Activated CD4-positive, alpha-beta T cell treated with anti-CD3 and anti-CD28 coated beads, Interleukin-2, amount 10 ng/mL, durations not matched to agents 7 days and 5 days (primary cell): ENCODE measurements at regions not wholly inside any gene's neighbourhood (a gene's known extent, or its start where the extent isn't known, plus 50 kb on each side); places are given as distances from the start of the nearest gene placed in this dataset.

ENCODE experiments used
- CTCF ChIA-PET: fragments of 350-600 bp; sonication (Branson Sonifier 250); formaldehyde crosslinking; loops from one replicate; lab custom pipeline; 2021; ENCODE audit warnings: antibody characterized with exemption; lab: Charles Lee
- POLR2A ChIA-PET: fragments of 350-600 bp; sonication (Branson Sonifier 250); formaldehyde crosslinking; loops from one replicate; lab custom pipeline; 2021; ENCODE audit warnings: antibody characterized with exemption; lab: Charles Lee
- DNase-seq: peaks from one replicate; pipeline ENCODE4 v3.0.0-alpha.2; 2020
- H3K27ac Mint-ChIP-seq: one replicate; pipeline ENCODE4 v1.8.0; 2021; ENCODE audit warnings: mild to moderate bottlenecking, moderate library complexity, mixed read lengths
- H3K27me3 Mint-ChIP-seq: one replicate; pipeline ENCODE4 v1.8.0; 2021; ENCODE audit warnings: mixed read lengths
- H3K36me3 Mint-ChIP-seq: one replicate; pipeline ENCODE4 v1.8.0; 2021; ENCODE audit warnings: low read depth, mixed read lengths
- H3K4me1 Mint-ChIP-seq: one replicate; pipeline ENCODE4 v1.8.0; 2021; ENCODE audit warnings: mixed read lengths
- H3K4me3 Mint-ChIP-seq: one replicate; pipeline ENCODE4 v1.8.0; 2021; ENCODE audit warnings: mild to moderate bottlenecking, moderate library complexity, mixed read lengths
- H3K9me3 Mint-ChIP-seq: one replicate; pipeline ENCODE4 v1.8.0; 2021; ENCODE audit warnings: mixed read lengths

DNA sequence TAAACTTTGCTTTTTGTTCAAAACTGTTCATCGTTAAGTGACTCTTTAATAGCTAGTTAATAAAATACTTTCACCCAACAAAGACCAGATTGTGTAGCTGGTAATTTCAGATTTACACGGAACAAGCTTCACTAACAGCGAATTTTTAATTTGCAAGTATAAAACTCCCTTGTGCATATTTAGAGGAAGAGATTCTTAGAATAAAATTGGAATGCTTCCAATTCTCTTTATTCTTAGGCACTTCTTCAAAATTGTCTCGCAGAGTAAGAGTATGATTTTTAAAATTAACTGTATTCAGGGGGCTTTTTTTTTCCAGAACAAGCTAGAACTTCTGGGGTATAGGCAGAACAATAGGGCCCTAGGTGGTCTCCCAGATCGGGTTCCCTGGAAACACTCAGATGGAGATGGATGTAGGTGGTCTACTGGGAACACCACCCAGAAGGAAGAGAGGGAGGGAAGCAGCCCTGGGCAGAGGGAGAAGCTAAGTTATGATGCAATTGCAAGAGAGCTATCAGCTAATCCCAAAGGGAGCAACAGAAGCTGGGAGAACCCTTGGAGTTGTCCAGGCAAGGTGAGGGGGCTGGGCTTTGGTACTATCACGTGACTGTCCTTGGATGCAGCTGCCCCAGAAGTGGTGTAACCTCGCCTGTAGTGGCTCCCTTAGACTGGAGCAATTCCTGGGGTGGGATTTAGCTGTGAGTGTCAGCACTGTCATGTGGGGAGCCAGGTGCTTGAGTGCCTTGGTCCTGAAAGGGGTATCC is 151.7 kb upstream of the ASB18 start:
- POLR2A ChIA-PET, result no interaction called here

DNA sequence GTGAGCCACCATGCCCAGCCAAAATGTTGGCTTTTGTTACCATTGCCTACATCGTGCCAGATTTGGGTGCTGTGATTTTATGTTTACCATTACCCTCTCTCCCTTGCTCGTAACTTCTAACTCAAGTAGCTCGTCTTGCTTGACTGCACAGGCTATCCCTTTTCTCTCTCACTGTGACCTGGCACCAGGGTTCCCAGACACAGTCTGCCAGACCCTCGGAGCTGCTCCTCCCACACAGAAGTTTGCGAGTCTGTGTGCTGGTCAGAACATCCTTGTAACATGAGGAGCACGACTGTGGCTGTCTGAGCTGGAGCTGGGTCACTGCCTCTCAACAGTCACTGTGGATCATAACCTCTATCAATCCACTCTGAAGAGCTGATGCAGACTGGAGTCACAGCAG is 152.5 kb upstream of the ACKR3 start:
- H3K27ac Mint-ChIP-seq, result no peak overlapping the region
- no peaks in the 10 kb centered on the region for H3K36me3 Mint-ChIP-seq
- H3K9me3 Mint-ChIP-seq, result no peaks in the 10 kb centered on the region
- POLR2A ChIA-PET, result interaction anchor here (0.6 kb wide), 1 partner anchor 12 kb away, joined by 8 read pairs; no protein-coding TSS in a partner anchor
- H3K4me1 Mint-ChIP-seq, result no peaks in the 10 kb centered on the region
- no peak overlapping the region for H3K4me3 Mint-ChIP-seq
- peaks cover 18% of the 10 kb centered on the region for H3K27me3 Mint-ChIP-seq
- no peak for DNase-seq
- CTCF ChIA-PET, result interaction anchor here (0.6 kb wide), 1 partner anchor 196 kb away, joined by 4 read pairs; no protein-coding TSS in a partner anchor

More for the DNA sequence above, 151.7 kb upstream of the ASB18 start:
- DNase-seq, result no peak
- H3K27ac Mint-ChIP-seq, result no peak overlapping the region
- H3K4me3 Mint-ChIP-seq, result no peak overlapping the region
- peaks cover 14% of the 10 kb centered on the region for H3K27me3 Mint-ChIP-seq
- H3K9me3 Mint-ChIP-seq, result no peaks in the 10 kb centered on the region
- no peaks in the 10 kb centered on the region for H3K36me3 Mint-ChIP-seq
- no peaks in the 10 kb centered on the region for H3K4me1 Mint-ChIP-seq
- CTCF ChIA-PET, result no interaction called here

DNA sequence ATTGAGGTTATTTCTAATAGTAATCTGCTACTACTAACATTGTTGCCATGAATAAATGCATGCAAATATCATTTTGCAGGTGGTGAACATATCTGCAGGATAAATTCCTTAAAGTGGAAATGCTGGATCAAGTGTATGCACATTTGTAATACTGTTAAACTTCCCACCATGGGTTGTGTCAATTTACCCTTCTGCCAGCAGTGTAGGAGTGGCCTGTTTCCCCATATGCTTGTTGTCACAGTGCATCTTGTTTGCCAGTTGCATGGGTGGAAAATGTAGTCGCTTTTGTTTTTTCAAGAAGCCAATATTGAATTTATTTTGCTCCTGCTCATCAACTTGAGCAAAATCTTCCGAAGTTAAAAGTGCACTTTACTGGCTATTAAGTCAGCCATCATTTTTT is 139.0 kb upstream of the ACKR3 start:
- no peak for DNase-seq
- Mint-ChIP-seq H3K4me3 (no peak overlapping the region), H3K27ac (no peak overlapping the region), H3K27me3 (peaks cover 53% of the 10 kb centered on the region), H3K4me1 (no peaks in the 10 kb centered on the region), H3K9me3 (no peaks in the 10 kb centered on the region), H3K36me3 (no peaks in the 10 kb centered on the region)
- ChIA-PET POLR2A (no interaction called here), CTCF (no interaction called here)

DNA sequence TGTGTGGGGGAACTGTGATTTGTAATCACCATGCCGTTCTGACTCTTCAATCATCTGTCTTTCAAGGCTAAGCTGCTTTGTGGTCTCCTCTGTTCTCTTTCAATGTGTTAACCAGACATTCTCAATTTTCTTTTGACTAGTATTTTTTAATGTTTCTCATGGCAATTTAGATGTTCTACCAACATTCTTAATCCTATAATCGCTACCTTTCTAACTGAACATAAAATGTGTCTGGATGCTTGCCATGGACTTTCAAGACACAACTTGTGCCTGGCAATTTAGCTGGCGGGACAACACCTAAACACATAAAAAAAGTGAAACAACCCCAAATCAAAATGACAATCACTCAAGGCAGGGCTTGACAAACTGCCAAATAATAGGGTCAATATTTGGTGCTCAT is 135.0 kb upstream of the ACKR3 start:
- H3K4me3 Mint-ChIP-seq, result no peak overlapping the region
- no peaks in the 10 kb centered on the region for H3K36me3 Mint-ChIP-seq
- CTCF ChIA-PET, result interaction anchor here (0.6 kb wide), 1 partner anchor 252 kb away, joined by 3 read pairs; no protein-coding TSS in a partner anchor
- no peaks in the 10 kb centered on the region for H3K9me3 Mint-ChIP-seq
- no peak for DNase-seq
- peaks cover 29% of the 10 kb centered on the region for H3K27me3 Mint-ChIP-seq
- no peak overlapping the region for H3K27ac Mint-ChIP-seq
- no peaks in the 10 kb centered on the region for H3K4me1 Mint-ChIP-seq
- POLR2A ChIA-PET, result no interaction called here

DNA sequence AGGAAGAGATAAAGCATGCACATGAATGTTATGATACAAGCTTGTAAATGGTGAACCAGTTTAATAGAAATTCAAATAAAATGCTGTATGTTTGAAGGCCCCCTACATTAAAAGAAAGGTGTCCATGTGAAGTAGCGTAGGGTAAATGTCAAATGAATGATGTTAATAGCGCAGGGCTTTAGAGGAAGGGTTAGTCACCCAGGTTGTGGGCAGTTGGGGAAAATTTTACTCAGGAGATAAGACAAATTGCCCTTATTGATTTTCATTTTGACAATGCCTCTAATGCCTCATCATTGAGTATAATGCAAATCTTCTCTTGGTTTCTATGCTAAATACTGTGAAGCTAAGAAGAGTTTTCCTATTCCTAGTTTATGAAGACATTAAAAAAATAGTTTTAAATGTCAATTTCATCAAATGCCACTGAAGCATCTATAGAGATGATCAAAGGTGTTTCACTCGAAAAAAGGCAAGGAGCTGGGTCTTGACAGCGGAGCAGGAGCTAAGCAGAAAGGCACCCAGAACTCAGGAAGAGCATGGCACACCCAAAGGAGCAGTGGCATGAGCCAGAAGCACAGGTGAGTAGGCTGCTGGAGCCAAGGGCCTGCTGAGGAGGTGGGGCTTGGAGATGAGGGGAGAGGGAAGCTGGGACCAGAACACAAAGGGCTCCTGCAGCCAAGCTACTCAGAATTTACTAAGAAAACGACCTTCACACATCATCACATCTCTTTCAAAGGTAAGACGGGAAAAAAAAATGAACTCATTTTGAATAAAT is 129.3 kb upstream of the ACKR3 start:
- H3K4me3 Mint-ChIP-seq, result no peak overlapping the region
- H3K27me3 Mint-ChIP-seq, result peaks cover 7% of the 10 kb centered on the region
- no peak overlapping the region for H3K27ac Mint-ChIP-seq
- no peaks in the 10 kb centered on the region for H3K36me3 Mint-ChIP-seq
- POLR2A ChIA-PET, result no interaction called here
- no peaks in the 10 kb centered on the region for H3K4me1 Mint-ChIP-seq
- H3K9me3 Mint-ChIP-seq, result no peaks in the 10 kb centered on the region
- CTCF ChIA-PET, result no interaction called here
- DNase-seq, result no peak

DNA sequence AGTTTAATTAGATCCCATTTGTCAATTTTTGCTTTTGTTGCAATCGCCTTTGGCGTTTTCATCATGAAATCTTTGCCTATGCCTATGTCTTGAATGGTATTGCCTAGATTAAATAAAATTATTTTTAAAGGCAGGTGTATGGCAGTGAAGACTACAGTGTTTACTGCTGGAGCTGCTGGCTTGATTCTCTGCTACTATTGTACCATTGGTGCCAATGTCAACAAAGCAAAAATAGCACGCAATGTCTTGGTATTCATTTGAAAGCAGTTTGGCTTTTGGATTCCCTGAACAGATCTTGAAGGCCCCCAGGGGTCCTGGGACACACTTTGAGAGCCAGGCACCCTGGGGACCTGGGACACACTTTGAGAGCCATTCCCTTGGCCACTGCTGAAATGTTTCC is 125.4 kb upstream of the ACKR3 start:
- no peaks in the 10 kb centered on the region for H3K36me3 Mint-ChIP-seq
- peaks cover 6% of the 10 kb centered on the region for H3K27me3 Mint-ChIP-seq
- no peaks in the 10 kb centered on the region for H3K9me3 Mint-ChIP-seq
- no peak for DNase-seq
- no peak overlapping the region for H3K27ac Mint-ChIP-seq
- no peaks in the 10 kb centered on the region for H3K4me1 Mint-ChIP-seq
- H3K4me3 Mint-ChIP-seq, result no peak overlapping the region
- CTCF ChIA-PET, result no interaction called here
- POLR2A ChIA-PET, result no interaction called here

DNA sequence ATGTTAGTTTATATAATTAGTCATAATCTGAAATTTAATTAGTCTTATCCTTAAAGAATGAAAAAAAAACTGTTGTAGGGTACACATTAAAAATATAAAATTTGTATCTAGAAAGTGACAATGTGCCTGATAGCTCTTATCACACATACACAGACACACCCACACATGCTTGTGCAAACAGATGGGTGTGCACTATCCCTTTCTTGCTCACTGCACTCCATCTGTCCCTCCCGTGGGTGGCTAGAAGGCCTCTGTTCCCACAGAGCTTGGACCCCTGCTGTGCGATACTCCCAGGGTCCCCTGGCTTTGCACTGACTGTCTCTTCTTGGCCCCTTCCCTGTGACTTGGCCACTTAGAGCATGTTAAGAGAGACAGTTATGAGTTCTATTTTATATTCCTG is 123.9 kb upstream of the ACKR3 start:
- ChIA-PET CTCF (no interaction called here), POLR2A (no interaction called here)
- Mint-ChIP-seq H3K27ac (no peak overlapping the region), H3K36me3 (no peaks in the 10 kb centered on the region), H3K27me3 (peaks cover 6% of the 10 kb centered on the region), H3K9me3 (no peaks in the 10 kb centered on the region), H3K4me3 (no peak overlapping the region), H3K4me1 (no peaks in the 10 kb centered on the region)
- DNase-seq, result no peak

DNA sequence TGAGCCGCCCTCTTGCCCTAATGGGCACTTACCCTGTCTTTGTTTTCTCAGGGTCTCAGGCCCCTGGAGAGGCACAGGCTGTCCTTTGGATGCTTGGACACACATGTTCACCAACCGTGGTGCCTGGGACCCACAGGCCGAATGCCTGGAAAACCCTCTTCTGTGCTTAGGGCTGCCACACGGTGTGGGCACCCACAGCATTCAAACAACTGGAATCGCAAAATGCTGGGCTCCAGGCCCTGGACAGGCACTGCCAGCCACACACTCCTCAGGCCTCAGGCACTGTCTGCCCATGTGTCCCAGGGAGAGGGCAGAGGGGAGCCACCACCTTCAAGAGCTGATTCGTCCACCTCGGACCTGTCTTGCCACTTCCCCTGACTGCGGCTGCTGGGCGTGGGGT is 123.1 kb upstream of the ACKR3 start:
- Mint-ChIP-seq H3K4me3 (no peak overlapping the region), H3K27me3 (peaks cover 7% of the 10 kb centered on the region), H3K4me1 (no peaks in the 10 kb centered on the region), H3K27ac (no peak overlapping the region), H3K36me3 (no peaks in the 10 kb centered on the region), H3K9me3 (no peaks in the 10 kb centered on the region)
- ChIA-PET POLR2A (no interaction called here), CTCF (no interaction called here)
- no peak for DNase-seq

DNA sequence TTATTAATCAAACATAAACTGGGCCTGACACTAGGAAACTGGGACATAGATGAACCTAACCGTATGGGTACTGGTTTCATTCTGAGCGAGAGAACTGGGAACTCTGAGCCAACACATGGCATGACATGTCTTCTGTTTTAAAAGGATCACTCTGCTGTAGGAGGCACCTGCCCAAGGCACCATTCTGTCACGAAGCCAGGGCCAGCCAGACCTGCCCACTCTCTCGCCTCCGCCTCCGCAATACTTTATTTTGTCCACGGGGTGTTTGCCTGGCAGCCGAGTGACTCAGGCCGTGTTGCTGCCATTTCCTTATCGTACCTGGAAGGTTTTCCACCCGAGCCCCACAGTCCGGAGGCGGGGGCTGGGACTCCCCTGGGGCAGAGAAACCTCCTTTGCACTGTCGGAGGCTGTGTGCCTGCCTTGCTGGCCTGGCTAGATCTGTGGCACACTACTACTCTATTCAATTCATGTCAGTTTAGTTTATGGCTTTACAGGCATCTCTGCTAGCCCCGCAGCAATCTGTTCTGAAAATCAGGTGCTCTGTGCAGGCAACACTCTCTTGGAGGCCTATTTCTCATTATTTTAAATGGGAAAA is 120.4 kb upstream of the ACKR3 start:
- no peak for DNase-seq
- H3K9me3 Mint-ChIP-seq, result no peaks in the 10 kb centered on the region
- H3K36me3 Mint-ChIP-seq, result no peaks in the 10 kb centered on the region
- H3K4me3 Mint-ChIP-seq, result no peak overlapping the region
- H3K27ac Mint-ChIP-seq, result no peak overlapping the region
- POLR2A ChIA-PET, result no interaction called here
- no peaks in the 10 kb centered on the region for H3K4me1 Mint-ChIP-seq
- peaks cover 11% of the 10 kb centered on the region for H3K27me3 Mint-ChIP-seq
- CTCF ChIA-PET, result no interaction called here

DNA sequence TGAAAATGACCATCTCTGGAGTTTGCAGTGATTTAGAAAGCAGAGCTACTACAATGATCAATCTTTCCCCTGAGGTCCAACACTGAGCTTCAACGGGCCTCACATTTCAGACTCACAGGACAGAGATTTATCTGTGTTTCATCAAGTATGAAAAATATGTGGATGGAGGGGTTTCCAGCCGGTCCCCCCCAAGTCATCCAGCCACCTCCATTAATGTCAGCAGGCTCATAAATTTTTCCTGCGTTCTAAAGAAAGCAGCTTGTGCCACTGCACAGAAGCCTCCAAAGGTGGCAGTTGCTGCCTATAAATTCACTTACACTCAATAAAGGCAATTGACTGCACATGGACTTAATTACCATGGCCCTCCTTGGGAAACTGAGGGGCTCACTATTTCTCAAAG is 117.4 kb upstream of the ACKR3 start:
- Mint-ChIP-seq H3K4me3 (no peak overlapping the region), H3K27me3 (peaks cover 11% of the 10 kb centered on the region), H3K27ac (no peak overlapping the region), H3K36me3 (no peaks in the 10 kb centered on the region), H3K4me1 (no peaks in the 10 kb centered on the region), H3K9me3 (peaks cover under 1% of the 10 kb centered on the region)
- no peak for DNase-seq
- ChIA-PET CTCF (no interaction called here), POLR2A (no interaction called here)

DNA sequence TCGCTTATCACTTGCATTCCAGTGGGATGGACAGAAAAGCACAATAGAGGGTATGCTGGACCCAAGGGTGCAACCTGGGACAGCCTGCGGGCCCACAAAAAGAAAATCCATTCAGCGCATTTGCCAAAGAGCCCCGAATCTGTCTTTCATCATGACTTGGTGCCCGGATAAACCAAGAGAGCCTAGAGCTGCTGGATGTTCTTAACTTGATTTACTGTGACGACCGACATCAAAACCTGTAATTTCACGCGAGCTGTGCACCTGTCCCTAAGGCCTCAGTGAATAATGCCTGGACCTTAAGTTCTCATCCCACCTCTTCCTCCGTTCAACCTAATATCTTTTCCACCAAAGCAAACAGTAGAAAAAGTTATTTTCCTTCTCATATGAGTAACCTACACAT is 115.5 kb upstream of the ACKR3 start:
- H3K9me3 Mint-ChIP-seq, result peaks cover 3% of the 10 kb centered on the region
- POLR2A ChIA-PET, result interaction anchor here (0.6 kb wide), 1 partner anchor 1963 kb away, joined by 3 read pairs; no protein-coding TSS in a partner anchor

DNA sequence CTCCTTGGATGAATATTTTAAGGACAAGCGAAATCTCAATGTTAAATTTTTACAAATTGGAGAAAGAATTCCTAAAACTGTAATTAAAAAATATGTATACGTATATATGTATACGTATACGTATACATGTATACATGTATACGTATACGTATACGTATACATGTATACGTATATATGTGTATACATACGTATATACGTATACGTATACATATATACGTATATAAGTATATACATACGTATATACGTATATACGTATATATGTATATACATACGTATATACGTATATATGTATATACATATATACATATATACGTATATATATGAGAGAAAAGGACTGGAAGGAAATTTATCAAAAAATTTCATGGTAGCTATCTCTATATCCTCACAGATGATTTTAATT is 110.2 kb upstream of the ACKR3 start:
- POLR2A ChIA-PET, result no interaction called here
- DNase-seq, result no peak
- Mint-ChIP-seq H3K4me1 (no peaks in the 10 kb centered on the region), H3K4me3 (no peak overlapping the region), H3K27me3 (no peaks in the 10 kb centered on the region), H3K27ac (no peak overlapping the region), H3K36me3 (no peaks in the 10 kb centered on the region), H3K9me3 (peaks cover 3% of the 10 kb centered on the region)
- CTCF ChIA-PET, result no interaction called here

More for the DNA sequence above, 115.5 kb upstream of the ACKR3 start:
- H3K36me3 Mint-ChIP-seq, result no peaks in the 10 kb centered on the region
- H3K27me3 Mint-ChIP-seq, result peaks cover 11% of the 10 kb centered on the region
- DNase-seq, result no peak
- CTCF ChIA-PET, result no interaction called here
- no peak overlapping the region for H3K27ac Mint-ChIP-seq
- H3K4me3 Mint-ChIP-seq, result no peak overlapping the region
- no peaks in the 10 kb centered on the region for H3K4me1 Mint-ChIP-seq

DNA sequence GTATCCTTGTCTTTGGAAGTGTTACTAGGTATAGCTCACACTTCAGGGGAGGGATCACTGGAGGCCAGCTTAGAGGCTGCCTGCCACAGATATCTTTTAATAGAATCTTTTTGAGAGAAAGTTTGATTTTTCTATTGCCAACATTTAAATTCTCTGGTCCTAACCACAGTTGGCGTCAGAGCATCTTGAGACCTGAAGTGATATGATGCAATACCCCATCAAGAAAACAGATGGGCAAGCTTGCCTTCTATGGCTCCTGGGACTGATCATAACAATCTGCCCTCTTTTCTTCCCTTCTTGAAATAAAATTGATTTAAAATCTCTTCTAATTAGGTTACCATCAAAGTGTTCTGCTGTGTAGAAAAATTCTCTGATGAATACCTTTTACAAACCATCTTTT is 105.5 kb upstream of the ACKR3 start:
- Mint-ChIP-seq H3K36me3 (no peaks in the 10 kb centered on the region), H3K4me1 (no peaks in the 10 kb centered on the region), H3K27ac (no peak overlapping the region), H3K27me3 (peaks cover 9% of the 10 kb centered on the region), H3K9me3 (peaks cover 9% of the 10 kb centered on the region), H3K4me3 (no peak overlapping the region)
- CTCF ChIA-PET, result no interaction called here
- DNase-seq, result no peak
- POLR2A ChIA-PET, result no interaction called here
